ENCODE measurements at regions not wholly inside any gene's neighbourhood (a gene's known extent, or its start where the extent isn't known, plus 50 kb on each side); places are given as distances from the start of the nearest gene placed in this dataset.
A peak's percentile ranks its signal among the peaks of the same experiment; 100 is the strongest.

DNA sequence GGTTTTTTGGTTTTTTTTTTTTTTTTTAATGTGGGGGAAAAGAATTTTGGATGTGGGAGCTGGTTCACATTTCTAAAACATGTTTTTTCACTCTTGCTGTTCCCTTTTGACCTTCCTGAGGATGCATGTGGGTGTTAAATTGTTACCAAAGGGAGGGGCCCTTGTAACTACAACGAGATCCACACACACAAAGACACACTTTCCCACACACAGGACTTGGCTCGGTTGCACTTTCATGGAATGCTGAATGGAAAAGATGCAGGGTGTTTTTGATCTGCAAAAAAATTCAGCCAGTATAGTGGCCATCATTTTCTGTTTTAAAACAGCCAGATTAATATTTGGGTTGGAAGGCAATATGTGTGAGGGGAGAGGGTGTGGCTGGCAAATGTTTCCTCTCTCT lies 576.9 kb downstream of the EBF1 start:
- peak in 1 of 2 donors; percentile 44 for ATAC-seq
- no peak overlapping the region for H3K4me3 ChIP-seq
- no peaks in the 10 kb centered on the region for H3K27me3 ChIP-seq (ENCODE audit: low read depth)
- no peak for DNase-seq
- no peaks in the 10 kb centered on the region for H3K36me3 ChIP-seq
- intact Hi-C loops (cut with DNase I) = no loop called here
- H3K9me3 ChIP-seq = no peaks in the 10 kb centered on the region
- peaks cover 9% of the 10 kb centered on the region for H3K4me1 ChIP-seq
- TF ChIP-seq, protein P1, sequence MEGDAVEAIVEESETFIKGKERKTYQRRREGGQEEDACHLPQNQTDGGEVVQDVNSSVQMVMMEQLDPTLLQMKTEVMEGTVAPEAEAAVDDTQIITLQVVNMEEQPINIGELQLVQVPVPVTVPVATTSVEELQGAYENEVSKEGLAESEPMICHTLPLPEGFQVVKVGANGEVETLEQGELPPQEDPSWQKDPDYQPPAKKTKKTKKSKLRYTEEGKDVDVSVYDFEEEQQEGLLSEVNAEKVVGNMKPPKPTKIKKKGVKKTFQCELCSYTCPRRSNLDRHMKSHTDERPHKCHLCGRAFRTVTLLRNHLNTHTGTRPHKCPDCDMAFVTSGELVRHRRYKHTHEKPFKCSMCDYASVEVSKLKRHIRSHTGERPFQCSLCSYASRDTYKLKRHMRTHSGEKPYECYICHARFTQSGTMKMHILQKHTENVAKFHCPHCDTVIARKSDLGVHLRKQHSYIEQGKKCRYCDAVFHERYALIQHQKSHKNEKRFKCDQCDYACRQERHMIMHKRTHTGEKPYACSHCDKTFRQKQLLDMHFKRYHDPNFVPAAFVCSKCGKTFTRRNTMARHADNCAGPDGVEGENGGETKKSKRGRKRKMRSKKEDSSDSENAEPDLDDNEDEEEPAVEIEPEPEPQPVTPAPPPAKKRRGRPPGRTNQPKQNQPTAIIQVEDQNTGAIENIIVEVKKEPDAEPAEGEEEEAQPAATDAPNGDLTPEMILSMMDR (IDR thresholded peaks at IDR 0.05) = no peak
- H3K27ac ChIP-seq = no peak overlapping the region

DNA sequence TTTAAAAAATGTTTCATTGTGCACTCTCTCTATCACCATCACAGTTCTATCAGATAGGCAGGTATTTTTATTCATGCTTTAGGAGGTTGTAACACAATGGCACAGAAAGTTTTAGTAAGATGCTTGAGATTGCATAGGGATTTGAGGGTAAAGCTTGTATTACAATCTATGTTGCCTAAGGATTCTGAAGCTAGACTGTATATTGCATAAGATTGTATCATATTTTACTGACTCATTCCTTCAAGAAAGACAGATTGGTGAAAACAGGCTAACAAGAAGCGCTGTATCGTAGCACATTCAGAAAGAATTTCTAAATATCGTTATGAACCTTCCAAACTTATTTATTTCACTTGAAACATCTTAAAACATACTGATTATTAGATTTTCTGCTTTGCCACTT lies 577.7 kb downstream of the EBF1 start:
- TF ChIP-seq, protein P1 (IDR thresholded peaks at IDR 0.05) = no peak
- H3K27me3 ChIP-seq (ENCODE audit: low read depth) = no peaks in the 10 kb centered on the region
- H3K9me3 ChIP-seq = no peaks in the 10 kb centered on the region
- DNase-seq (no peak), ATAC-seq (no peak)
- H3K4me3 ChIP-seq = no peak overlapping the region
- intact Hi-C loops (cut with DNase I) = no loop called here
- peaks cover 9% of the 10 kb centered on the region for H3K4me1 ChIP-seq
- H3K36me3 ChIP-seq = no peaks in the 10 kb centered on the region
- H3K27ac ChIP-seq = no peak overlapping the region

DNA sequence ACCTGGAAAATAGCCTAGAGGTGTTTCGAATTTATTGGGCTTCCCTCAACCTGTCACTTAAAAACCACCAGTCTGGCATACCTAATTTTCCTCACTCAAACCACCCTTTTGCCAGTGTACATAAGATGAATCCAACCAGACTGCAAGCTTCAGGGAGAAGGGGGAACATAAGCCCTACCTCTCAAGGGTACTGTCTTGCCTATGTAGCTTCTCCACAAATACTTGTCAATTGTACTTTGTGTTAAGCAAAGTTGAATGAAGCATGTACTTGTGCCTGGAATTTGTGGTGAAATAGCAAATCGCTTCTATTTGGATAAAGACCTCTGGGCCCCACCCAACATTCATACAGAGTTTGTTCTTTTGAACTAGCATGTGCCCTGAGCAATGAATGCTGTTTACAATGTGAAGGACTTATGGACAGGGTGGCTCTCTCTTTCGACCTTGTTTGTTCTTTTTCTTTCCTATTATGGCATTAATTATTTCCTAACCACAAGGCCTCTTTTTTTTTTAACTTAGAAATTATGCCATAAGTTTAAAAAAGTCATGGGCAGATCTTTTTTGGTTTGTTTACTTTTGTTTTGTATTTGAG lies 580.2 kb downstream of the EBF1 start:
- ATAC-seq = peak in 1 of 2 donors; percentile 91
- Histone ChIP-seq H3K4me1 (peaks cover 9% of the 10 kb centered on the region), H3K27ac (peak overlapping the region; percentile 4), H3K4me3 (no peak overlapping the region), H3K27me3 (ENCODE audit: low read depth) (no peaks in the 10 kb centered on the region), H3K36me3 (no peaks in the 10 kb centered on the region), H3K9me3 (no peaks in the 10 kb centered on the region)
- intact Hi-C loops (cut with DNase I) = no loop called here
- no peak for DNase-seq
- TF ChIP-seq, protein P1 (IDR thresholded peaks at IDR 0.05) = no peak

DNA sequence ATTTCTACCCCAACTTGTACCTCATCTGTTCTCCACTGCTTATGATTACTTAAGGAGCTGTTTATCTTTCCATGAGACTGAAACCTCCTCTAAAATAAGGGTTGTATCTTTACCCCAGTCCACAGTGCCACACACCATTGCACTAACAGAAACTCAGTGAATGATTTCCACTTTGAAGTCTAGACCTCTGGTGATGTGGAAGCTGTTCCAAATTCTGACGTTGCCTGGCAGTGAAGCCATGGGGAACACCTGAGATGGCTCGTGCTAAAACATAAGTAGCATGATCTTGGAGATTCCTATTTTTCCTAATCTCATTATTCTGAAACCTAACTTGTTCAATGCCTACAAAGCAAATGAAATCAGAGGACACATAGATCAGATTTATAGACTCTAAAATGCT lies 583.2 kb downstream of the EBF1 start:
- H3K4me1 ChIP-seq = no peaks in the 10 kb centered on the region
- intact Hi-C loops (cut with DNase I) = no loop called here
- H3K4me3 ChIP-seq = no peak overlapping the region
- no peak for ATAC-seq
- H3K27me3 ChIP-seq (ENCODE audit: low read depth) = no peaks in the 10 kb centered on the region
- H3K27ac ChIP-seq = no peak overlapping the region
- TF ChIP-seq, protein P1 (IDR thresholded peaks at IDR 0.05) = no peak
- DNase-seq = no peak
- H3K9me3 ChIP-seq = no peaks in the 10 kb centered on the region
- H3K36me3 ChIP-seq = no peaks in the 10 kb centered on the region

DNA sequence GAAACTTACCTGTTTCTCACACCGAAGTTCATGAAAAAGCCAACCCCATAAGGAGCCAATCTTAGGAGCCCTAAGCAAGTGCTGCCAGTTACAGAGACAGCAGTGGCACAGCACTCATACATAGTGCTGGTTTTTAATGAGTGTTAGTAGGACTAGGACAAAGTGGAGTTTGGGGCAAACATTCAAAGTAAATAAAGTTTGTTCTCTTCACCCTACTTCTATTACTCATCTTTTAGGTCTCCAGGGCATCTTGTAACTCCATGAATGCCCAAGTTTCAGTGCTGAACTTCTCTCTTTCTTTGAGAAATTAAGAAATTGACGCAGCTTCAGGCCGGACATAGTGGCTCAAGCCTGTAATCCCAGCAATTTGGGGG lies 584.7 kb downstream of the EBF1 start:
- Histone ChIP-seq H3K9me3 (no peaks in the 10 kb centered on the region), H3K27me3 (ENCODE audit: low read depth) (no peaks in the 10 kb centered on the region), H3K27ac (no peak overlapping the region), H3K36me3 (no peaks in the 10 kb centered on the region), H3K4me1 (no peaks in the 10 kb centered on the region), H3K4me3 (no peak overlapping the region)
- ATAC-seq = no peak
- intact Hi-C loops (cut with DNase I) = no loop called here
- TF ChIP-seq, protein P1 (IDR thresholded peaks at IDR 0.05) = no peak
- DNase-seq = no peak
